GM12878 (cell line): ENCODE measurements at regions not wholly inside any gene's neighbourhood (a gene's known extent, or its start where the extent isn't known, plus 50 kb on each side); places are given as distances from the start of the nearest gene placed in this dataset.

Experiments used
- HCFC1 ChIP-seq: fragments of 150-350 bp; IDR thresholded peaks from 2 replicates; pipeline ENCODE4 v1.6.1; 2014; ENCODE audit warnings: low read length
- POLR2AphosphoS5 ChIP-seq: IDR thresholded peaks from 2 replicates; pipeline ENCODE4 v1.6.1; 2011; ENCODE audit warnings: mild to moderate bottlenecking, low read length, inconsistent platforms
- TF ChIP-seq, protein P1 (sequence below): fragments of 150-350 bp; IDR thresholded peaks from 2 replicates; pipeline ENCODE4 v1.6.1; 2014; ENCODE audit warnings: mild to moderate bottlenecking, low read depth, low read length

DNA sequence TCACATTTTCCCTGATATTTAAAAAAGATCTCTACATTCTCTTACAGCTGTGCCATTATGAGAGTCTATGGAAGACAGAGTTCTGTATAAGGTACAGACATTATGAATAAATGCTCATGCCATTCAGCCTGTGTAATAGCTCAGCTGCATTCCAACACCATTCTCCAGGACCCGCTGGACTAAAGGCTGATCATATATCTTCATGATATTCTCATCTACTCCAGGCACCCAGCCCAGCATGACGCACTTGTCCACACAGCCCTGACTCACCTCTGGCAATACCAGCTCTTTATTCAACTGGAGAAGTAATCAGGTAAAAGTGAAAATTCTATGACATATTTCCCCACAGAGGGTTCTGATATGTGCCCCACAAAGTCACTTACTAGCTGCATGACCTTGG is 437.5 kb upstream of the FGF16 start:
- TF ChIP-seq, protein P1, sequence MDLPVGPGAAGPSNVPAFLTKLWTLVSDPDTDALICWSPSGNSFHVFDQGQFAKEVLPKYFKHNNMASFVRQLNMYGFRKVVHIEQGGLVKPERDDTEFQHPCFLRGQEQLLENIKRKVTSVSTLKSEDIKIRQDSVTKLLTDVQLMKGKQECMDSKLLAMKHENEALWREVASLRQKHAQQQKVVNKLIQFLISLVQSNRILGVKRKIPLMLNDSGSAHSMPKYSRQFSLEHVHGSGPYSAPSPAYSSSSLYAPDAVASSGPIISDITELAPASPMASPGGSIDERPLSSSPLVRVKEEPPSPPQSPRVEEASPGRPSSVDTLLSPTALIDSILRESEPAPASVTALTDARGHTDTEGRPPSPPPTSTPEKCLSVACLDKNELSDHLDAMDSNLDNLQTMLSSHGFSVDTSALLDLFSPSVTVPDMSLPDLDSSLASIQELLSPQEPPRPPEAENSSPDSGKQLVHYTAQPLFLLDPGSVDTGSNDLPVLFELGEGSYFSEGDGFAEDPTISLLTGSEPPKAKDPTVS = no peak
- no peak for TF ChIP-seq POLR2AphosphoS5
- no peak for TF ChIP-seq HCFC1
